22Rv1 (cell line): ENCODE measurements at regions not wholly inside any gene's neighbourhood (a gene's known extent, or its start where the extent isn't known, plus 50 kb on each side); places are given as distances from the start of the nearest gene placed in this dataset.
"Not testable (repeated sequence)": the region's sequence is repeated elsewhere in the genome, so short reads cannot be mapped to it uniquely, and the experiment has no call there.

ENCODE experiments used
- H3K27ac ChIP-seq: fragments of 450-650 bp; 2 replicates; pipeline ENCODE4 v1.5.1; 2017
- CTCF ChIP-seq: fragments of 450-650 bp; IDR thresholded peaks from 2 replicates; pipeline ENCODE4 v1.5.1; 2017; ENCODE audit warnings: mild to moderate bottlenecking
- ZFX ChIP-seq: fragments of 450-650 bp; IDR thresholded peaks from 2 replicates; pipeline ENCODE4 v1.6.1; 2017; ENCODE audit warnings: antibody characterized with exemption, borderline replicate concordance

- TF ChIP-seq CTCF: no peak
- TF ChIP-seq ZFX: no peak
- no peak overlapping the region for H3K27ac ChIP-seq
Measured at GRCh38 chrX:20685652-20686051, 418.9 kb upstream of the RPS6KA3 start.

- TF ChIP-seq ZFX (no peak), CTCF (no peak)
Measured at GRCh38 chrX:20681683-20682082, 415.0 kb upstream of the RPS6KA3 start.

GRCh38 chrX:20680998-20681397 lies 414.3 kb upstream of the RPS6KA3 start:
- H3K27ac ChIP-seq: no peak overlapping the region
- TF ChIP-seq ZFX (no peak), CTCF (no peak)

More at GRCh38 chrX:20681683-20682082, 415.0 kb upstream of the RPS6KA3 start:
- no peak overlapping the region for H3K27ac ChIP-seq

- H3K27ac ChIP-seq: no peak overlapping the region
- TF ChIP-seq ZFX: no peak
- no peak for TF ChIP-seq CTCF
Measured at GRCh38 chrX:20672476-20672875, 405.8 kb upstream of the RPS6KA3 start.

GRCh38 chrX:20671746-20672145 lies 405.0 kb upstream of the RPS6KA3 start:
- H3K27ac ChIP-seq: not testable (repeated sequence)

- no peak for TF ChIP-seq ZFX
- no peak overlapping the region for H3K27ac ChIP-seq
Measured at GRCh38 chrX:20670611-20671010, 403.9 kb upstream of the RPS6KA3 start.

GRCh38 chrX:20668550-20668949 lies 401.8 kb upstream of the RPS6KA3 start:
- H3K27ac ChIP-seq: no peak overlapping the region
- TF ChIP-seq ZFX: no peak
- no peak for TF ChIP-seq CTCF

GRCh38 chrX:20666331-20666730 lies 399.6 kb upstream of the RPS6KA3 start:
- TF ChIP-seq CTCF: no peak
- no peak for TF ChIP-seq ZFX
- H3K27ac ChIP-seq: no peak overlapping the region
